T-helper 2 cell treated with Interferon-gamma antibody and Interleukin-4, amounts not matched to agents 5 μg/mL and 100 μg/mL, for 36 hours (primary cell): ENCODE measurements at regions not wholly inside any gene's neighbourhood (a gene's known extent, or its start where the extent isn't known, plus 50 kb on each side); places are given as distances from the start of the nearest gene placed in this dataset.

Experiments
- DNase-seq: peaks from one replicate; pipeline ENCODE4 v3.0.0; 2021; ENCODE audit warnings: low spot score
- H3K27ac Mint-ChIP-seq: one replicate; pipeline ENCODE4 v1.8.0; 2021; ENCODE audit warnings: mild to moderate bottlenecking, mixed read lengths
- H3K27me3 Mint-ChIP-seq: one replicate; pipeline ENCODE4 v1.8.0; 2021; ENCODE audit warnings: low read depth, mixed read lengths
- H3K36me3 Mint-ChIP-seq: one replicate; pipeline ENCODE4 v1.8.0; 2021; ENCODE audit warnings: low read depth, mixed read lengths
- H3K4me1 Mint-ChIP-seq: one replicate; pipeline ENCODE4 v1.8.0; 2021; ENCODE audit warnings: low read depth, mixed read lengths
- H3K4me3 Mint-ChIP-seq: one replicate; pipeline ENCODE4 v1.8.0; 2022; ENCODE audit warnings: mild to moderate bottlenecking, moderate library complexity, mixed read lengths
- H3K9me3 Mint-ChIP-seq: one replicate; pipeline ENCODE4 v1.8.0; 2021; ENCODE audit warnings: mixed read lengths

DNA sequence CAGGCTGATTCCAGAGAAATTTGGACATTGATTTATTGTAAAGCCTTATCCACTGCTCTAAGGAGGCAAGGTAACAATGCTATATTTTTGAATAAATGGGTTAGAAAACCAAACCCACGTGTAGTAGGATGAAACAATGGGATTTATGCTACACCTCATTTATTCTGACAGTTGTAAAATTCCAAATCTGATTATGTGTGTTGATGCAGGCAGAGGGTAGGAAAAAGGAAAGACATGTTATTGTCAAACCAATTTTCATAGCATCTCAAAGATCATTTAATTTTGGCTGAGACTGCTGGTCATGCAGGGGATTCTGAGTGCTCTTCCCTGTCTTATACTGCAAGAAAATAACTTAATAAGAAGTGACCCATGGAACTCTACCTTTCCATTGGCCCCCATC is 1219.9 kb upstream of the SORCS1 start:
- Mint-ChIP-seq H3K36me3 (no peaks in the 10 kb centered on the region), H3K4me1 (no peaks in the 10 kb centered on the region), H3K9me3 (peaks cover 32% of the 10 kb centered on the region), H3K27me3 (no peaks in the 10 kb centered on the region), H3K27ac (no peak overlapping the region), H3K4me3 (no peak overlapping the region)
- no peak for DNase-seq

DNA sequence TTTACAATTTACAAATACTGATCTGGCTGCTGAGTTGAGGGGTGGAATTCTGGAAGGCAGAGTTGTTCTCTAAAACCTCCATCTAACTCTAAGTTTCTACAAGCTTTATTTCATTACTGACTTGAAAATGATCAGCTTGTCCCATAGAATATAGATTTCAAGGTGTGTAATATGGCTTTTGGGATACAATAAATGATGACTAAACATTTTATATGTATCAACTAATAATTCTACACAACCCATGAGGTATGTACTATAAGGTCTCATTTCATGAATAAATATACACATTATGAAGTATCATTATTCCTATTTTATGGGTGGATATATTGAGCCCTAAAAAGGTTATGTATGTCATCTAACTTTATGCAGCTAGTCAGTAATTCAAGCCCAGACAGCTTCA is 1214.3 kb upstream of the SORCS1 start:
- Mint-ChIP-seq H3K4me3 (no peak overlapping the region), H3K27ac (no peak overlapping the region), H3K36me3 (no peaks in the 10 kb centered on the region), H3K27me3 (no peaks in the 10 kb centered on the region), H3K4me1 (no peaks in the 10 kb centered on the region), H3K9me3 (peaks cover 19% of the 10 kb centered on the region)
- DNase-seq, result no peak

DNA sequence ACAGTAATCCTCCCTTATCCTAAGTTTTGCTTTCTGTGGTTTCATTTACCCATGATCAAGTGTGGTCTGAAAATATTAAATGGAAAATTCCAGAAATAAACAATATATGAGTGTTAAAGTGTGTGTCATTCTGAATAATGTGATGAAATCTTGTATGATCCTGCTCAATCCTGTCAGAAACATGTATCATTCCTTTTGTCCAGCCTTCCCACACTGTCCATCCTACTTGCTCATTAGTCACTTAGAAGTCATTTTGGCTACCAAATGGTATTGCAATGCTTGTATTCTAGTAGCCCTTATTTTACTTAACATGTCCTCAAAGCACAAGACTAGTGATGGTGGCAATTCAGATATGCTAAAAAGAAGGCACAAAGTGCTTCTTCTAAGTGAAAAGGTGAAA is 1211.2 kb upstream of the SORCS1 start:
- no peaks in the 10 kb centered on the region for H3K36me3 Mint-ChIP-seq
- no peak overlapping the region for H3K27ac Mint-ChIP-seq
- no peaks in the 10 kb centered on the region for H3K27me3 Mint-ChIP-seq
- peaks cover 21% of the 10 kb centered on the region for H3K9me3 Mint-ChIP-seq
- H3K4me3 Mint-ChIP-seq, result no peak overlapping the region
- no peaks in the 10 kb centered on the region for H3K4me1 Mint-ChIP-seq
- no peak for DNase-seq

DNA sequence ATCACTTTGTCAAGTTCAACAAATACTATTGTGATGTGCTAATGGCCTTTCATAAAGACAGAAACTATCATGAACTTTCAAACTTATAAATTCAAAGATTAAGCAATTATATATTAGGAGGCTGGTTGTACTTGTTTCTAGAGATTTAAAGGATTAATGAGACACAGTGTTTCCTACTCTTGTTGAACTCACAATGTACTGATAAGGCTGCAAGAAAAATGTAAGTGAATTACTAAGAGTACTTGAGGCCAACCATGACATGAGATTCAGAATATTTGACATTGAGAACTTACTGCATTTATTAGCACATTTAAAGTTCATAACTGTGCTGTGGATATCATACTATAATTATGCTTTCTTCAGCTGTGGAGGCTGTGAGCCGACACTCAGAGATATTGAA is 1210.5 kb upstream of the SORCS1 start:
- no peaks in the 10 kb centered on the region for H3K36me3 Mint-ChIP-seq
- H3K27ac Mint-ChIP-seq, result no peak overlapping the region
- no peak for DNase-seq
- no peaks in the 10 kb centered on the region for H3K4me1 Mint-ChIP-seq
- H3K4me3 Mint-ChIP-seq, result no peak overlapping the region
- no peaks in the 10 kb centered on the region for H3K27me3 Mint-ChIP-seq
- peaks cover 28% of the 10 kb centered on the region for H3K9me3 Mint-ChIP-seq

DNA sequence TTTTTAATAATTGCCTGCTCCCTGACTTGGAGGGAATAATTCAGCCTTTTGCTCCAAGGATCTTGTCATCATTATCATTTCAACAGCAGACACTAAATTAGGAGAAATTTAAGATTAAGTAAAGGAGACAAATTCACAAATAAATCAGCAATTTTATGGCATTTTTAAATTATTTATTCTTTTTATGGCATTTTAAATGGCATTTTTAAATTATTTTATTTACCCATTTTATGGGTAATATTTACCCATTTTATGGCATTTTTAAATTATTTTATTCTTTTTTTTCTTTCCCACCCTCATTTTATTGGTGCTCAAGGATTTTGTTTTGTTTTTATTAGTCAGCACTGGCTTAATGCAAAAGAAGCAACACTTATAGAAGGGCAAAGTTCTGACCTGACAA is 1201.0 kb upstream of the SORCS1 start:
- Mint-ChIP-seq H3K36me3 (no peaks in the 10 kb centered on the region), H3K27ac (no peak overlapping the region), H3K27me3 (no peaks in the 10 kb centered on the region), H3K9me3 (peaks cover 18% of the 10 kb centered on the region), H3K4me3 (no peak overlapping the region), H3K4me1 (no peaks in the 10 kb centered on the region)
- DNase-seq, result no peak

DNA sequence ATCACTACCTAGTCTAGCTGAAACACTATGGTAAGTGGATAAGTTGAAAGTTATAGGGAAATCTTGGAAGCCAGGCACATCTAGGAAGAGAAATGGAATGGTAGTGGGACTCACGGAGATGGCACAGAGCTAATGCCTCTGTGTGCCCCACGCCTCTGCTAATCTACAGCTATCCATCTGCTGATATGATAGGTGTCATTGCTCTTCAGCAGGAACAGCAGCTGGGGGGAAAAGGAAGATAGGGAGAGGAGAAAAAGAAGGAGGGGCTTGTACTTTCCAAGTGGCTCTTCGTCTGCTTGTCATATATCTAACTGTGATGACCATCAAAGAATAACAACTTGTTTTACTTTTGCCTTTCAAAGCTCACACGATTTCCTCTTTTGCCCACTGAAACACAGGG is 1199.1 kb upstream of the SORCS1 start:
- peaks cover 13% of the 10 kb centered on the region for H3K9me3 Mint-ChIP-seq
- no peak overlapping the region for H3K4me3 Mint-ChIP-seq
- H3K4me1 Mint-ChIP-seq, result no peaks in the 10 kb centered on the region
- no peak for DNase-seq
- no peaks in the 10 kb centered on the region for H3K36me3 Mint-ChIP-seq
- no peaks in the 10 kb centered on the region for H3K27me3 Mint-ChIP-seq
- no peak overlapping the region for H3K27ac Mint-ChIP-seq

DNA sequence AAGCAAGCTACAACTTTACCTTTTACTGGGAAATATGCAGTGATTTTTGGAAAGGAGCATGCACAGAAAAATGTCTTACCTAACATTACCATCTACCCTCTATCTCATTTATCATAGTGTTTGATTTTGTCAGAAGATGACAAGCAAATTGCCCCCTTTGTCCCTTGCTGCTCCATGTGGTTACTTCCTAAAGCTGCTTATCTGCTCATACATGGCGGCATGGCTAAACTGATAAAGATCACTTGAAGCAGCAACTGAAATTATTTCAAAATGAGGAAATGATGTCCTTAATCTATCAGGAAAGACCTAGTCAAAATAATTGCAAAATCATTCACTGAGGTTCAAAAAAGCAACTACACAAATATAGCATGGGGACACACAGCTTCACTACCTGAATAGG is 1198.5 kb upstream of the SORCS1 start:
- Mint-ChIP-seq H3K27ac (no peak overlapping the region), H3K36me3 (no peaks in the 10 kb centered on the region), H3K27me3 (no peaks in the 10 kb centered on the region), H3K9me3 (peaks cover 11% of the 10 kb centered on the region), H3K4me3 (no peak overlapping the region), H3K4me1 (no peaks in the 10 kb centered on the region)
- no peak for DNase-seq

DNA sequence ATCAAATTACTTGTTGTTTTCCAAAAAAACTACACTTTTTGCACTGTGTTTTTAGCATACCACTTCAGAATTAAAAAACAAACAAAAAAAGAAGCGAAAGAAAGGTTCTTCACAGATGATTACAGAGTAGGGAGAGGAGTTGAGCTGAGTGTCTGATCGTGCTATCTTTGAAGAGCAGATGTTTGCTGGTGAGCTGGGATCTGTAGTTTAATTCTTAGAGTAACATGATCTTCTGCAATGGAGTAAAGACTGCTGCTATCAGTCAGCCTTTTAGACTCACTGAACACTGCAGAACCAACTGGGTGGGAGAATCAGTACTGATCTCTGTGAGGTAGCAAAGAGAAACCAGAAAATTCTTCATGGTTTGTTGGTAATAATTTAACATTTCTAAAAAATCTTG is 1197.8 kb upstream of the SORCS1 start:
- Mint-ChIP-seq H3K4me3 (no peak overlapping the region), H3K36me3 (no peaks in the 10 kb centered on the region), H3K27ac (no peak overlapping the region), H3K9me3 (peaks cover 10% of the 10 kb centered on the region), H3K27me3 (no peaks in the 10 kb centered on the region), H3K4me1 (no peaks in the 10 kb centered on the region)
- DNase-seq, result no peak

DNA sequence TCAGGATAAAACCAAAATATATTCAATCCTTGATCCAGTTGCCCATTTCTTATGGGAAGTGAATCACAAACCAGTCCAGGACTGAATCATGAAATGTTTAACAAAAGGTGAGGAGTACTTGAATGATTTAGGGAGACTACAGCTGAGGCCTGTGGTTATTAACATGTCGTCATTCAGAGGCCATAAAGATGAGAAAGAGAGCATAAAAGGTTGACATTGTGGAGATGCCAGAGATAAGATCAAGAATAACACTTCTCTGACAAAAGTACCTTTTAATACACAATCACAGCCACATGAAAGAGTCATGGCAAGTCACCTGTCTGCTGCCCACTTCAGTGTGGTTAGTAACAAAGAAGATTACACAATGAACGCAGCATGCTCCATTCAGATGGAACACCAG is 1195.7 kb upstream of the SORCS1 start:
- Mint-ChIP-seq H3K27me3 (no peaks in the 10 kb centered on the region), H3K27ac (no peak overlapping the region), H3K9me3 (peaks cover 10% of the 10 kb centered on the region), H3K4me1 (no peaks in the 10 kb centered on the region), H3K4me3 (no peak overlapping the region), H3K36me3 (no peaks in the 10 kb centered on the region)
- no peak for DNase-seq

DNA sequence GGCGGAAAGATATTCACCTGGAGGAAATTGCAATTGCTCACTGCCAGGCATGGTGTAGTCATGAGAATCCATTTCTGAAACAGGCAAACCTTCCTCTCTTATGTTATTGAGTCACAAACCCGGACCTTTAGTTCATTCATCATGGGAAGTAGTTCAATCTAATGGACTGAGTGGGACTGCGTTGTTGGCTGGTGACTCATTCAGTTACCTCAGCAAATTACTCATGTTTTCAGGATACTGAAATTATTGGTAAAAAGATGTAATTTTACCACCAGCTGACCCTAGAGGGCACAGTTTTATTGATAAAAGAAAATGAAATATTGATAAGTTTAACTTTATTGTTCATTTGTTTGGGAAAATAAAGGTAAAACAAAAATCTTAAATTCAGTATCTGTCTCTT is 1194.4 kb upstream of the SORCS1 start:
- Mint-ChIP-seq H3K9me3 (peaks cover 10% of the 10 kb centered on the region), H3K27me3 (no peaks in the 10 kb centered on the region), H3K36me3 (no peaks in the 10 kb centered on the region), H3K4me1 (no peaks in the 10 kb centered on the region), H3K27ac (no peak overlapping the region), H3K4me3 (no peak overlapping the region)
- DNase-seq, result no peak

DNA sequence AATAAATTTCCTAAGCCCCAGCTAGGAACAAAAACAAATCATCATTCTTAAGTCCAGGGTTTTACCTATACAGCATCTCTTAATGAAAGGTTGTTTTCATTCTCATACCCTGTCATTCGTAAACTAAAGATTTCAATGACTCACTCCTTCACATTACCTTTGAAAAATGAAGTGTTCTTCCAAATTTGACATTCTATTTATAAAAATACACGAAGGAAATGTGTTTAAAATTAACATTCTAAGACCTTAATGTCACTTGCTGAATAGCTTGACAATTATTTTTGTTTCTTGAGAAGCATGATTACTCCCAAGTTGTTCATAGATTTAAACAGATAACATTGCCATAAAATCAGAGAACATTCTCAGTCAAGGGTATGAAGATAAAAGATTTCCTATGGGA is 1188.3 kb upstream of the SORCS1 start:
- no peak for DNase-seq
- Mint-ChIP-seq H3K27me3 (no peaks in the 10 kb centered on the region), H3K36me3 (no peaks in the 10 kb centered on the region), H3K4me1 (no peaks in the 10 kb centered on the region), H3K9me3 (peaks cover 11% of the 10 kb centered on the region), H3K4me3 (no peak overlapping the region), H3K27ac (no peak overlapping the region)

DNA sequence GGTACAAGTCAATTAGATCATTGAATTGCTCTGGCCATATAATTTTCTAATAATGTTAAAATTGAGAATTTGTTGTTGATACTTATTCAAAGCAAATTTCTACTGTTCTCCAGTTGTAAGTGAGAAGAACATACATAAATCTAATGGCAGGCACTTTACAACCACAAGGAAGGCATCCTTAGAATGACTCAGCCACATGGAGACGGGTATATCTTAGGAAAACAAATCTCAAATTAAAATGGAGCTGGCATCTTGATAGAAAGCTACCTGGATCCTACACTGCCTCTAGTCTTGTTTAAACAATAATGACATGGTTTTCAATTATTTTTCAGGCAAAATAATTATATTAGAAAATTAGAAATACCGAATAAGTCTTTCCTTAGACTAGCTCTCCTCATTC is 1183.7 kb upstream of the SORCS1 start:
- no peak for DNase-seq
- peaks cover 17% of the 10 kb centered on the region for H3K9me3 Mint-ChIP-seq
- H3K36me3 Mint-ChIP-seq, result no peaks in the 10 kb centered on the region
- H3K4me1 Mint-ChIP-seq, result no peaks in the 10 kb centered on the region
- H3K27ac Mint-ChIP-seq, result no peak overlapping the region
- H3K27me3 Mint-ChIP-seq, result no peaks in the 10 kb centered on the region
- no peak overlapping the region for H3K4me3 Mint-ChIP-seq

DNA sequence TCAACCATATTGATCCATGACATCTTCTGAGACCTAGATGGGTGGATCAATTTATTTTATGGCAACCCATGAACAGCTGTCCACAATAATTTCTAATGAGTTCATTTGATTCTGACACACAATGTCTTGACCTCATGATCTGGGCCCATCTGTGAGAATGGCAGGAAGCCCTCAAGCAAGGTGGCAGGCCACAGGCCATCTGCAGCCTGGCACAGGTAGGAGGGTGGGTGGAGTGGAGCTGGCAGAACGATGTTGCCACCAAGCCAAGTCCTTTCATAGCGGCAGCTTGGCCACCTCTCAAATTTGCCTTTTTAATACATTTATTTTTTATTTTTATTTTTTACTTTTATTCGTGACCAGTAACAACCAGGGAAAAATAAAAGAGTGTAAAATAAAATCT is 1181.6 kb upstream of the SORCS1 start:
- no peaks in the 10 kb centered on the region for H3K4me1 Mint-ChIP-seq
- H3K9me3 Mint-ChIP-seq, result peaks cover 16% of the 10 kb centered on the region
- no peak for DNase-seq
- H3K36me3 Mint-ChIP-seq, result no peaks in the 10 kb centered on the region
- no peaks in the 10 kb centered on the region for H3K27me3 Mint-ChIP-seq
- no peak overlapping the region for H3K4me3 Mint-ChIP-seq
- H3K27ac Mint-ChIP-seq, result no peak overlapping the region

DNA sequence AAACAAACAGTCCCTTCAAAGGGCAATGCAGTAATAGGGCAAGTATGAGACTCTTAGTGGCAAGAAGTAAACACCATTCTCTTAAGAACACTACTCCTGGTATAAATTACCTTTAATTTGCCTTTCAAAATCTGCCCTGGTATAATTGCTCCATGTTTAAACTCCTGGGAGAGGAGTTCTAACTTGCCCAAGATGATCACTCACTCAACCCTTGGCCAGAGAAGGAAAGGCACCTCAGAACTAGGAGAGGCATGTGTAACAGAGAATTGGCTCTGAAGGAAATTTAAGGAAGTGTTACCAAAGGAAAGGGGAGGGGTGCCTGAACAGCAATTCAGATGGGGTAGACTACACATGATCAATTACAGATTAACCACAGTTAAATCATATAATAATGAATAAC is 1173.6 kb upstream of the SORCS1 start:
- H3K27ac Mint-ChIP-seq, result no peak overlapping the region
- H3K4me1 Mint-ChIP-seq, result no peaks in the 10 kb centered on the region
- DNase-seq, result no peak
- H3K36me3 Mint-ChIP-seq, result no peaks in the 10 kb centered on the region
- no peak overlapping the region for H3K4me3 Mint-ChIP-seq
- H3K9me3 Mint-ChIP-seq, result peaks cover 18% of the 10 kb centered on the region
- no peaks in the 10 kb centered on the region for H3K27me3 Mint-ChIP-seq

DNA sequence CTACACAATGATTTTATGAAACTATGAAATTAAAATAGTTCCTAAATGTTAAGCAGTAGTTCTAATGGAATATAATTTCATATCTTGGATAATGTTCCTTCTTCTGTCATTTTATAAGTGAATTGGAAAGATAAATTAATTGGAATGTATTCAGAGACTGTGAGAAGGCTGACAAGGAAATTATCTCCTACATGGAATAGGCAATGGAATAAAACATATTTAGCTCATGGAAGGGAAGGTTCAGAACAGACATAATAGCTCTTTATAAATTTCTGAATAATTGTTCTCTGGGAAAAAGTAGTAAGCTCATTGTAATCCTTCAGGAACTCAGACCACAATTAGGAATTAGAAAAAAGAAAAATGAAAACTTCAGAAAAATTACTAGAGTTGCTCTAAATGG is 1172.3 kb upstream of the SORCS1 start:
- H3K36me3 Mint-ChIP-seq, result no peaks in the 10 kb centered on the region
- no peak overlapping the region for H3K4me3 Mint-ChIP-seq
- peaks cover 17% of the 10 kb centered on the region for H3K9me3 Mint-ChIP-seq
- H3K27ac Mint-ChIP-seq, result no peak overlapping the region
- no peaks in the 10 kb centered on the region for H3K4me1 Mint-ChIP-seq
- no peaks in the 10 kb centered on the region for H3K27me3 Mint-ChIP-seq
- DNase-seq, result no peak

DNA sequence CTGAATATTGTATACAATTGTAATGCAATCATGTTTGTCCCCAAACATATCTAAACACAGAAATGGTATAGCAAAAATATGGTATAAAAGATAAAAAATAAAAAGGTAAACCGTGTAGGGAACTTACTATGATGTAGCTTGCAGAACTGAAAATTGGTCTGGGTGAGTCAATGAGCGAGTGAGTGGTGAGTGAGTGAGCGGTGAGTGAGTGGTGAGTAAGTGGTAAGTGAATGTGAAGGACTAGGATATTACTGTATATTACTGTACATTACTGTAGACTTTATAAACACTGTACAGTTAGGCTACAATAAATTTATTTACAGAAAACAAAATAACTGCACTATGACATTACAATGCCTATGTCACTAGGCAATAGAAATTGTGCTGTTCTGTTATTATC is 1163.2 kb upstream of the SORCS1 start:
- H3K9me3 Mint-ChIP-seq, result peaks cover 12% of the 10 kb centered on the region
- H3K36me3 Mint-ChIP-seq, result no peaks in the 10 kb centered on the region
- H3K4me1 Mint-ChIP-seq, result no peaks in the 10 kb centered on the region
- no peak overlapping the region for H3K27ac Mint-ChIP-seq
- no peak for DNase-seq
- no peak overlapping the region for H3K4me3 Mint-ChIP-seq
- no peaks in the 10 kb centered on the region for H3K27me3 Mint-ChIP-seq
